ENCODE measurements at regions not wholly inside any gene's neighbourhood (a gene's known extent, or its start where the extent isn't known, plus 50 kb on each side); places are given as distances from the start of the nearest gene placed in this dataset.

DNA sequence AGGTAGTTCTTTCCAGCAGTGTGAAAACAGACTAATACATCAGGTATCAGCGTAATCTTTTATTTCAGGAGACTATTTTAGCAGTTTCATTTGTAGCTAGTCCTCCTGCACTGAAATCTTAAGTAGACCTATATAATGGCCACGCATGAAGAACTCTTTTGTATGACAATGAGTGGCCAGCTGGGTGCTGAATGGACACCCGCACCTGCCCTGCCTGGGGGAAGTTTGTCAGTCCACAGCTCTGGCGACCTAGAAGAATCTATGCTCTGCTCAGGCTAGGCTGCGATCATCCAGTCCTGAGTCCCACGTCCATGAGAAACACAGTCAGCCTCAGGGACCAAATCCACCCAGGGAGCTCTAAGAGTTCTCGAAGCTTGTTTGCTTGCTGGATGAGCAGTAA lies 709.2 kb upstream of the ID2 start:
- DNase-seq (ENCODE audit: low read depth): no peak

- DNase-seq (ENCODE audit: low read depth): no peak
These were observed 707.9 kb upstream of the ID2 start for GRCh38 chr2:7973801-7974480.

DNA sequence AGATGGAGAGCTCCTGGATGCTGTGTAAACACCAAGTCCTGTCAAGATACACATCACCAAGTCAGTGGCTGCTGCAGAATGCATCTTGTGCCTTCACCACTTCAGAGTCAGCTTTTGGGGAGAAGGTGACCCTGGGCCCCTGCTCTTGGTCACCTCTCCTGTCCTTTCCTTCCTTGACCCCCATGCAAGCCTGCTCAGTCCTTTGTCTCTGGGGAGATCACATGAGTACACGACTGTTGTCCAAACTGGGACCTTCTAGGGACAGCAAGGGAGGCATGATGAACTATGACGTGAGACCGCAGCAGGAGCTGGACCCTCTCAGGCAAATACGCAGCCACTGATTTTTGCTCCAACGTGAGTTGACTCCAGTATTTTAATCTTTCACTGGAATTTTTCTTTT lies 706.9 kb upstream of the ID2 start:
- DNase-seq (ENCODE audit: low read depth): no peak

- no peak for DNase-seq (ENCODE audit: low read depth)
These were observed 705.6 kb upstream of the ID2 start for GRCh38 chr2:7976206-7976605.

GRCh38 chr2:7977981-7978380 lies 703.9 kb upstream of the ID2 start:
- DNase-seq (ENCODE audit: low read depth): no peak

DNA sequence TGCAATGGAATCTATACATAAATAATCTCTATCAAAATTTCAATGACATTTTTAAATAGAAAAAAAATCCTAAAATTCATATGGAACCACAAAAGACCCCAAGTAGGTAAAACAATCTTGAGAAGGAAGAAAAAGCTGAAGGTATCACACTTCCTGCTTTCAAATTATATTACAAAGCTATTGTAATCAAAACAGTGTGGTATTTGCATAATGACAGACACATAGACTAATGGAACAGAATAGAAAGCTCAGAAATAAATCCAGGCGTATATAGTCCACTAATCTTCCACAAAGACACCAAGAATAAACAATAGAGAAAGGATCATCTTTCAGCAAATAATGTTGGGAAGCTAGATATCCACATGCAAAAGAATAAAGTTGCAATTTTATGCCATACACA lies 699.8 kb upstream of the ID2 start:
- DNase-seq (ENCODE audit: low read depth): no peak

DNA sequence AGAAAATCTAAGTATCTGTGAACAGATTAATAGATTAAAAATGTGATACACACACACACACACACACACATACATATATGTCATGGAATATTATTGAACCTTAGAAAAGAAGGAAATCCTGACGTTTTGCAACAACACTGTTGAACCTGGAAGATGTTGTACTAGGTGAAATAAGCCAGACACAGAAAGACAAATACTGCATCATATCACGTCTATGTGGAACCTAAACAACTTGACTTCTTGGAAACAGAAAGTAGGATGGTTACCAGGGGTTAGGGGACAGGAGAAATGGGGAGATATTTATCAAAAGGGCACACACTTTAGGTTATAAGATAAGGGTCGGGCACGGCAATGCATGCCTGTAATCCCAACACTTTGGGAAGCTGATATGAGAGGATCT lies 698.4 kb upstream of the ID2 start:
- no peak for DNase-seq (ENCODE audit: low read depth)

- DNase-seq (ENCODE audit: low read depth): no peak
These were observed 697.9 kb upstream of the ID2 start for GRCh38 chr2:7983912-7984311.

- no peak for DNase-seq (ENCODE audit: low read depth)
These were observed 697.0 kb upstream of the ID2 start for GRCh38 chr2:7984693-7985353.

GRCh38 chr2:7986431-7986830 lies 695.4 kb upstream of the ID2 start:
- DNase-seq (ENCODE audit: low read depth): no peak

GRCh38 chr2:7987992-7988391 lies 693.9 kb upstream of the ID2 start:
- DNase-seq (ENCODE audit: low read depth): no peak

- DNase-seq (ENCODE audit: low read depth): no peak
These were observed 693.4 kb upstream of the ID2 start for GRCh38 chr2:7988440-7988839.

DNA sequence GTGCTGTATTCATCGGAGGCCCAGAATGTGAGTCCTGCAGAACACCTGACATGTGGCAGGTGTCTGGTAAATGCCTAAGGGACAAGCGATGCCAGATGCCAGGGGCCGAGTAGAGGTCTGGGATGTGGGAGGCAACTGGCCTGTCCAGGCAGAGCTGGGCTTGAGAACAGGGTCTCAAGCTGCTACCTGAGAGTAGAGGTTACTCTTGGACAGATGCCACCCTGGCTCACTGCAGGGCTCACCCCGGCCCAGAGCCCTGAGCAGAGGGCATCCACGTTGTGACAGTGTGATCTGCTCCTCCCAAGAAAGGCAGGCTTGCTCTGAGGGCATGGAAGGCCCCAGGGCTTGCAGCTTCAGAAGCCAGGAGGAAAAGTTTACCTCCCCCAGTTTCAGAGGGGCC lies 692.0 kb upstream of the ID2 start:
- DNase-seq (ENCODE audit: low read depth): no peak

- DNase-seq (ENCODE audit: low read depth): no peak
These were observed 688.9 kb upstream of the ID2 start for GRCh38 chr2:7992612-7993602.

DNA sequence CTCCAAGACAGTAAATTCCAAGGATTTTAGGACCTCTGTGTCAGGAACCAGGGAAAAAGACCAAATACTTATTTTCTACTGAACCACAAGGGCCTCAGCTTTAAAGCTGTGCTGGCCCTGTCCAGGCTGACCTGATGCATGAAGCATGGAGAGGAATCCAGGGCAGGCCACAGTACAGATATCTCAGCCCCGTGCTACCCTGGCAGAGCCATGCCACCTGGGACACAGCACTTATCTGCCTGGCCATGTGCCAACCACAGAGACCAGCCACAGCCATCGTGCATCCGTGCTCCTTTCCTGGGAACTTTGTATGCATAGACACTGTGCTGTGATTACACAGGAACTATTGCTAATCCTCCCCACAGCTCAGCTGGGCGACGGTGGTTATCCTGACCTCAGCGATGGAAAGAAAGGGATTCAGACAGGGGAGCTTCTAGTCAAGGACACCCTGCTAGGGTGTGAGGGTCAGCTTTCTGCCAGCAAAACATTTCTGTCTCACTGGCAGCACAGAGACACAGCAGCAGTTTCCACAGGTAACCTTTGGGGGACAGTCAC lies 687.4 kb upstream of the ID2 start:
- DNase-seq (ENCODE audit: low read depth): no peak

GRCh38 chr2:7997279-7997678 lies 684.6 kb upstream of the ID2 start:
- DNase-seq (ENCODE audit: low read depth): no peak

DNA sequence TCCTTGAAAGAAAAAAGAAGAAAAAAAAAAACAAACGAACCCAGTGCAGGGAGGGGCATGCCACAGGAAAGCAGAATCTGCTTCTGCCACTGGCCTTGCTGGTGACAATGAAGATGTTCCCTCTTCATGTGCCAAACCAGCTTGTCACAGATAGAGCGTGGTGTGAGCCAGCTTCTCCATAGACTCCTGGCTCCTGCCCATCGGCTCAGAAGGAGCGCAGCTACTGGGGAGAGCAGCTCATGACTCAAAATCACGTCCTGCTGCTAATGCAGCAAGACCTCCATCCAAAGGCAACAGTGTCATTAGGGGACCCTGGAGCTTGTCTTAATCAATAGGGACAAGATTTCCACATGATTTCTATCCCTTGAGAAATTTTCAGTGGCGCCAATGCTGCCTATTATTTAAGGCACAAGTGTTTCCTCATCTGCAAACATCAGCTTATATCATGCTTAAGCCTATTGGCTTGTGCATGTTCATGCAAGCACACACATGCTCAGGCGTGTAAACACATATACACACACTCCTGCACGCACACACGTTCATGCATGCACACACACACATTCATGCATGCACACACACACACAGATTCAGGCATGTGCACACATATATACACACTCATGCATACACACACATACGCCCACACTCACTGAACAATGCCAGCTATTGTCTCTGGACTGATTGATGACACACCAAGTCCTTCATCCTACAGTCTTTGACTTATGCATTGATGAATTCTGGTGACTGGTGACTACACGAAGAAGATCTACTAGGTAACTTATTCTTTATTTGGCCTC lies 682.0 kb upstream of the ID2 start:
- no peak for DNase-seq (ENCODE audit: low read depth)

GRCh38 chr2:8000870-8001269 lies 681.0 kb upstream of the ID2 start:
- DNase-seq (ENCODE audit: low read depth): no peak

DNA sequence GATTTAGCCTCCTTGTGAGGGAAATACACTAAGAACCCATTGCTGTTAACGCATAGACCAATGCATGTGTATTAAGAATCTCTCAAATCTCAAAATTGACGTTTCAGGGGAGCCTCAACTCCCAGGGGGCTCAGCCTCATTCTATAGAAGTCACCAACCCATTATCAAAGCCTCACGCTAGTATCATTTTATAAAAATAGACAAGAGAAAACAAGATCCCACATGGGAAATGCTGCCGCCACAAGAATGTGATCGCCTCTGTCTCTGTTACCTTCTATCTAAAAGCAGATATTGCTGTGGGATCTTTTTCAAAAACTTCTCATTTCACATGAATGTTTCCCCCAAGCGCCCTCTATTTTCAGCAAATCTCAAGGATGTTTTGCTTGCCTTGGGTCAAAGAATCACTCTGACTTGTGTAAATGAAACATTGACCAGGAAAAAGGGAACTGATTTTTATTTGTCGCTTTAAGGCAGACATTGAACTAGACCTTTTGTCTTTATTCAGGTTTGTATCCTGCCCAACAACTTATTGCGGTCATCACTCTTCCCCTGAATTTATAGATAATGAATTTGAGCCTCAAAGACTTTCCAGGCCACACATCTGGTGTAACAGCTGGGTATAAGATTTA lies 679.0 kb upstream of the ID2 start:
- DNase-seq (ENCODE audit: low read depth): no peak

DNA sequence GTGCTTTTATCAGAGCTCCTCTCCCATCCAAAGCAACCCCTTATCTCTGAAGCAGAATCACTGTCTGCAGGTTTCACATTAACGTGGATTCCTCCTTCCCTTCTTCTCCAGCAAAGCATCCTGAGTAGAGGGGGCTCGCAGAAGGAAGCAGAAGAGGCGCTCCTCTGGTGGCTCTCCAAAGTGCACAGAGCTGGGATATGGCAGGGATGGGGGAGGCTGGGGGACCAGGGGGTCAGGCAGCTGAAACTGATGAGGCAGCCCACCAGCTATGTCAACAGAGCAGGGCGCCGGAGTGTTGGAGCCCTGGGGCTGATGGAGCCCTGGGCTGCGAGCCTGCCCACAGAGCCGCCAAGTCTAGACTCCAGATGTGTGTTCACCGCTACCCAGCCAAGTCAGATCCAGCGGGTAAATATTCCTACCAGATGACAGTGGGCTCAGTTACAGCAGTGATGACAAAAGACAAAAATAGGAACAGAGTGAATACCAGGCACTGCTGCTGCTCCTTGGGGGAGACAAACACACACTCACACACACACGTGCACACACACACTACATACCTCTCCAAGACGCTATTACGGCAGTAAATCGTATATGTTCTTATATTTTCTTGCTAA lies 678.3 kb upstream of the ID2 start:
- peak; percentile 13 for DNase-seq (ENCODE audit: low read depth)

GRCh38 chr2:8004250-8004681 lies 677.6 kb upstream of the ID2 start:
- DNase-seq (ENCODE audit: low read depth): peak; percentile 29

All from ELR (cell line).